ENCODE measurements at regions not wholly inside any gene's neighbourhood (a gene's known extent, or its start where the extent isn't known, plus 50 kb on each side); places are given as distances from the start of the nearest gene placed in this dataset.

DNA sequence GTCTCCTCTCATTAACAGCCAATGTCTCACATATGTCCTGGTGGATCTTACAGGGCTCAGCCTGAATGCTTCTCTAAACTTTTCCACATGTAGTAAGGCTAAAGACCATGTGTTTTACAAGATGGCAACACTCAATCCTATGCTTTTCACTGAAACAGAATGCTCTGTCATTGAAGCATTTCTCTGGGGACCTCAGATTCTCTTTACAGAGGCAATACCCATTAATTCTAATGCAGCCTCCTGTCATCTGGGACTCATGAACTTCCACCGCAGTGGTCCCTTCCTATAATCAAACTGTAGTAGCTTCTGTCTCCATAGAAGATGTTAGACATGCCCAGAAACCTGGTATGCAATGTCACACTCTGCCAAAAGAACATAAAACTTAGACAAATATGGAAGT lies 926.6 kb upstream of the RBFOX1 start:
- no peak for DNase-seq (ENCODE audit: low spot score)

DNA sequence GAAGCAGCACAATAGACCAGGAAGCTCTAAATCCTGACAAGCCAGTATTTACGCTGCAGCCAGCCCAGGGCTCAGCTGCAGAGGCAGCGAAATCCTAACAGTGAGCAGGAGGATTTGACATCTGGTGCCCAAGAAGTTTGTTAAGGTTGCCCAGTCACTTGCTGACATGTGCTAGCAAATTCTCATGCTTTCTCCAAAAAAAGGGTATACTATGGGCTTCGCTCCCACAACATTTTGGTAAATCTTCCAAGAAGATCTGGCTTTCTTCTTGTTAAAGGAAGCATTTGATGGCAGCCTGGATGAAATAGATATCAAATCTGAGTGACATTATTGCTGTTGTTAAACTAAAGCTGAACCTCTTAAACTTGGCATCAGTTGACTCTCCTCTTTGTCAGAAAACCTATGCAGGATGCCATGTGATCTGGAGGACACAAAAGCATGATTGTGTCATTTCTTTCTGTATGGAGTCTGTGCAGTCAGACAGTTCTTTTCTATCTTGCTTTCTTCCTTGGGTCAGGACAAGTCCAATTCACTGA lies 949.7 kb upstream of the RBFOX1 start:
- DNase-seq (ENCODE audit: low spot score) = no peak

GRCh38 chr16:6381896-6382295 lies 950.7 kb upstream of the RBFOX1 start:
- no peak for DNase-seq (ENCODE audit: low spot score)

DNA sequence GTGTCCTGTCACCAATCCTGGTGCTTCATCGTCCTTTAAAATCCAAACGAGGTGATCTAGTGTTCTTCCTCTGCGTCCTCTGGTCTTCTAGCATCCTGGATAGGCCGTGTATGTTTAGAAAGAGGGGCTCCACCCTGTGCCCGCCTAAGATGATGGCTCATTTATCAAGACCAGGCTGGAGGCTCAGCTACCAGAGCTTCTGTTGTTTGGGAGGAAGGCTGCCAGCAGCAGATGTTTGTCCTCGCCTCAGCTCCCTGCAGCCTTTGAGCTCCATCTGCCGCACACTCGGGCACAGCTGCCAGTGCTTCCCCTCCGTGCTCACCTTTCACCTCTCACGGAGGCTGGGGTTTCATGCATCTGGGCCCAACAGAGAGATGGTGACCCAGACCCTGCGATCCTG lies 954.7 kb upstream of the RBFOX1 start:
- DNase-seq (ENCODE audit: low spot score) = no peak

GRCh38 chr16:6375465-6376075 lies 957.1 kb upstream of the RBFOX1 start:
- DNase-seq (ENCODE audit: low spot score) = peak; percentile 27

DNA sequence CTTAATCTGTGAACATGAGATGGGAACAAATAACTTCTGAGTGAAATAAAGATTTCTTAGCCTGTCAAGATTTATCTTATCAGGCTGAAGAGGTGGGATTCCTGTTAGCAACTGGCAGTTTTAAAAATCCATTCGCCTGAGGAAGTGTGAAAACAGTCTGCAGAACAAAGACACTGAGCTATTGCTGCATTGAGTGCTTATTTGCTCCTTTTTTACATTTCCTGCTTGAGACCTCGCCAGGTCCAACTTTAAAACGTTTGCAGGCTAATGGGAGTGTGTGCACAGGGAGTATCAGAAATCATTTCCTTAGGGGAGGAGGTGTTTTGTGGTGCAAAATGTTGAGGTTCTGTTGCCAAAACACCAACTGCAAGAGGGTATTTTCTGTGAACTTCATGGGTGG lies 957.8 kb upstream of the RBFOX1 start:
- no peak for DNase-seq (ENCODE audit: low spot score)

- DNase-seq (ENCODE audit: low spot score) = no peak
Observed at GRCh38 chr16:6364846-6365245, 967.8 kb upstream of the RBFOX1 start.

DNA sequence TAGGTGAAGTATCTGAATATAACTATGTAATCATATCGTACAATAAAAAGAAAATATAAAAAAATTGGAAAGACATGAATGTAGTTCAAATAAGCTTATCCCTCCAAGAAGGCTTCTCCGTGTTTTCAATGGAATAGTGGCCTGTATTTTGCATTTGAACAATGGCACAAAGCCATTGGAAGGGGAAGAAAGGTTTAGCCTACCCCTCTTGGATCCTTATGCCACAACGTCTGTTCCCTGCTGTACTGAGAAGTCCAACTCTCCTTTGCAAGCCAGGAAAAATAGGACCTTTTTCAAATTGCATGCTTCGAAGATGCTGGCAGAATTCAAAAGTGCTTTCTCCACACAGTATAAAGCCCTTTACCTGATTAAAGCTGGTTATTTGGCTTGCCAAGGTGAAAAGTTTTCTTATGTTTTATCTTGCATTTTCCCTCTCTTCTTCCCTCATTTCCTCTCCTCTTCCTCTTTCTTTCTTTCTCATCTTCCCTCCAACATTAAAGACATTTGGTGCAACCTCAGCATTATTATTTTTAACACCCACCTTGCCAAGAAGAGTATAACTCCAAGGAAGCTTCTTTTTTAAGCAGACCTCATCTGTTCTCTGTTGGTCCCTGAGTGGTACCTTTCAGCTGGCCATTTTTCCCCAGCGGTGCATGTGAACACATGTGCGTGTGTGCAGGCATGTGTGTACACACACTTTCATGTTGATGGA lies 968.6 kb upstream of the RBFOX1 start:
- DNase-seq (ENCODE audit: low spot score) = no peak

DNA sequence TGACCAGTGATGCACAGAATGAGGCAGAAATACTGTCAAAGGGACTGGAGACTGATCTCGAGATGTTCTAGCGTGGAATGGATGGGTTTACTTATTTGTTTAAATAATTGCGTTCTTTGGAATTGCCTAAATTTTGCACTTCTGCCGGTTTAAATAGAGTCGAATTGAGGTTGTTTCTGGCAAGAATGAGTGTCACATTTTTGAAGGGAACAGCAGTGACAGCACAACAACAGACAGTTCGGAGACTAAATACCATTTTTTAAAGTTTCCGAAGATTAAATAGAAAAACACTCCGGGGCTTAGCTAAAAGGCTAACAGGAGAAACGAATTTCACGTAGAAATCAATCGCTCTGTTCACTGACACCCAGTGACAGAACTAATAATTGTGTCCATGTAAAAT lies 969.2 kb upstream of the RBFOX1 start:
- DNase-seq (ENCODE audit: low spot score) = no peak

DNA sequence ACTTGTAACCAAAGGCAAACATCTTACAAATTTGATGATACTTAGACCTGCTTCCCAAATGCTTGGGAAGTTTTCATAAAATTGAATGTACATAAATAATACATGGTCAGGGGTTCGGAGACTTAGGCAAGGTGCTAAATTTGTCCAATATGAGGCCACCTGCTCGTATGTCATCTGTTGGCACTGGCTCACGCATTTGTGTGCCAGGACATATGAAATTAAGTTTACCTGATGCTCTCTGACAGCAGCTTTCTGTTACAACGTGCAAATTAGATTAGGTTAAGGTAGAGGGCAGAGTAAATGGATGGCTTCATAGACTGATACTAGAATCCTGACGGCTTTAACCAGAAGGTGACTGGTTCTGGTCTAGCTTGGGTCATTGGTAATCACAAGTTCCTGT lies 970.3 kb upstream of the RBFOX1 start:
- DNase-seq (ENCODE audit: low spot score) = peak; percentile 38

DNA sequence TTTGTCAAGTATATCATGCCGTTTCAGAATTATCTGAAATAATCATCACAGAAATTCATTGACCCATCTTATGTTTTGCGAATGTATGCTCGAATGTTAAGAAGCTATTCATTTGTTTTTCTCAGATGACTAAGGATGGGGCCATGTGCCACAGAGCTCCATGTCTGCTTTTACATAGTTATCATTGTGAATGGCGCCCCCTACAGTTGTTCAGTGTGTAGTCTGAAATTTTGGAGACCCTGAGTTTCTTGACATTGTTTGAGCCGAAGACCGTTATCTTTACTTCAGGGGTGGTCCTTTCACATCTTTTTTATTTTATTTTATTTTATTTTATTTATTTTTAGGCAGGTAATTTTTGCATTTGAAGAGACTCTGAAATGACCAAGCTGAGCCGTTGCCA lies 972.0 kb upstream of the RBFOX1 start:
- DNase-seq (ENCODE audit: low spot score) = no peak

- DNase-seq (ENCODE audit: low spot score) = no peak
Observed at GRCh38 chr16:6356911-6357310, 975.7 kb upstream of the RBFOX1 start.

DNA sequence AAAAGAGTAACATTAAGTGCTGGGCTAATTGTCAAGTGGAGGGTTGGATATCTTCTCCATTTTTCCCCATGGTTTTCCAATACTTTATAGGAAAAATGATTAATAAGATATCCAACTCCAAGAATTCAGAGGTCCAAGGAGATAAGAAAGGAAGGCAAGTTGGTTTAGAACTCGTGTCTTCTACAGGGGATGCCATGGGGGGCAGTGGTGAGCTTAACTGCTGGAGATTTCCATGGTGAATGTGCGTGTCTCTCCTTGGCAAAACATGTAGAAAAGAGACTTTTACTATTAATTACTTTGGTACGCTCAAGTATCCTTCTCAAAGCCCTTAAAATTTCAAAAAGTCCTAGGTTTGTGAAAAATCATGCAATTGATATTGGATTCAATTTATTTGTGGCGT lies 982.9 kb upstream of the RBFOX1 start:
- no peak for DNase-seq (ENCODE audit: low spot score)

GRCh38 chr16:6345090-6345489 lies 987.6 kb upstream of the RBFOX1 start:
- no peak for DNase-seq (ENCODE audit: low spot score)

- DNase-seq (ENCODE audit: low spot score) = no peak
Observed at GRCh38 chr16:6343157-6343556, 989.5 kb upstream of the RBFOX1 start.

DNA sequence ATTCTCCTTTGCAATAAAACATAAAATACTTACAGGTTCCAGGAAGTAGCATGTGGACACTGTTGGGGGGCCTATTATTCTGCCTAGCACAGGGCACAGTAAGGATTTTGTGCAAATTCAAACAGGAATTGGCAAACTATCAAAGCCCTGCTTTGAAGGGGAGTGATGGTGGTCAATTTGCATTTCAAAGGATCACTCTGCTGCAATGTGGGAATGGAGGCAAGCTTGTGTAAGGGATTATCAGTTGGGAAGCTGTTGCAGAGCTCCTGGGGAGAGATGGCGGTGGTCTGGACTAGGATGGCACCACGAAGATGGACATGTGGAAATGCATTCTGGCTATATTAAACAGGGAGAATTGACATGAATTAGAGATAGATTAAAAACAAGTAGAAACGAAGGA lies 990.7 kb upstream of the RBFOX1 start:
- DNase-seq (ENCODE audit: low spot score) = no peak

- DNase-seq (ENCODE audit: low spot score) = peak; percentile 40
Observed at GRCh38 chr16:6335072-6335471, 997.6 kb upstream of the RBFOX1 start.

DNA sequence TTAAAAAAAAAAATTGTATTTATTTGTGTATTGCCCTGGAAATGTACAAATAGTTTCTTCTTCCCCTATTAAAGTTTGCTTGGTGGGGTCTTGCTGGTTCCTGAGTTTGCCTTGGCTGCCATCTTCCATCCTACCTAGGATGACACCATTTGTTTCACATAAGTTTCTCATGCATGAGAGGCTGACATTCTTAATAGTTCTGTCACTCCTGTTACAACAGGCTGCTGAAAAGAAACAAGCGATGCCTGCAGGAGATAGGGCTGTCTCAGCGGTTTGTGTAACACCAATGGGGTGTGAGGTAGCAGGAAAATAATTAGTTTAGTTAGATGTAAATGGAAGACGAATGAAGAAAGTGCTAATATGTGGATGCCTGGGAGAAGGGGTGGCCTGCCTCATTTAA lies 1000.9 kb upstream of the RBFOX1 start:
- no peak for DNase-seq (ENCODE audit: low spot score)

GRCh38 chr16:6317934-6318333 lies 1014.7 kb upstream of the RBFOX1 start:
- DNase-seq (ENCODE audit: low spot score) = no peak

GRCh38 chr16:6309271-6309670 lies 1023.4 kb upstream of the RBFOX1 start:
- DNase-seq (ENCODE audit: low spot score) = no peak

- no peak for DNase-seq (ENCODE audit: low spot score)
Observed at GRCh38 chr16:6308176-6308575, 1024.5 kb upstream of the RBFOX1 start.

GRCh38 chr16:6300523-6300922 lies 1032.1 kb upstream of the RBFOX1 start:
- DNase-seq (ENCODE audit: low spot score) = no peak

DNA sequence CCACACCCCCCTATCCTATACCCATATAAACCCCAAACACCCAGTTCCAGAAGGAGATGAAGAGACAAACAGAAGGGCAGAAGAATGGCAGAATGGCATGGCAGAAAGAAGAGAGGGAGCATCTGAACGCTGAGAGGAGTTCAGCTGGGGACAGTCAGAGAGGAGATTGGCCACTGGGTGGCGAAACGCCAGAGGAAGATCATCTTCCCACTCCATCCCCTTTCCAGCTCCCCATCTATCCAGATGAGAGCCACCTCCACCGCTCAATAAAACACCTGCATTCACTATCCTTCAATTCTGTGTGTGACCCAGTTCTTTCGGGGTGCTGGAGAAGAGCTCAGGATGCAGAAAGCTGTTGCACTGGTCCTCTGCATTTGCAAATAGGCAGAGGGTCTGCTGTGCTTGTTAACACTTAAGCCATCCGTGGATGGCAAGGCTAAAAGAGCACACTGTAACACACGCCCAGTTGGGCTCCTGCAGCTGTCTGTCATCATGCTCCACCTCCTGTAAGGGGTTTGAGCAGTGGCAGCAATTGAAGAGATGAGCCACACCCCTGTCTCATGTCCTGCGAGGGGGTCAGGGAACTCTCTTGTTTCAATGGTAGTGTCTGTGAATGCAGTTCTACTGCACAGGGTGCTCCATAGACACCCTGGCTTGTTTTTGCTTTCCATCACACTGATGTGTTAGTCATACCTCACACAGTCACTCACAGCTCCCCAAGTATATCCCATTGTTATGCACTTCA lies 1034.8 kb upstream of the RBFOX1 start:
- DNase-seq (ENCODE audit: low spot score) = no peak
